Daoy (cell line): ENCODE measurements at regions not wholly inside any gene's neighbourhood (a gene's known extent, or its start where the extent isn't known, plus 50 kb on each side); places are given as distances from the start of the nearest gene placed in this dataset.
A peak's percentile ranks its signal among the peaks of the same experiment; 100 is the strongest.

Source experiments
- DNase-seq: peaks from one replicate; pipeline ENCODE4 v3.0.0-alpha.2; 2015; ENCODE audit warnings: low read depth

DNA sequence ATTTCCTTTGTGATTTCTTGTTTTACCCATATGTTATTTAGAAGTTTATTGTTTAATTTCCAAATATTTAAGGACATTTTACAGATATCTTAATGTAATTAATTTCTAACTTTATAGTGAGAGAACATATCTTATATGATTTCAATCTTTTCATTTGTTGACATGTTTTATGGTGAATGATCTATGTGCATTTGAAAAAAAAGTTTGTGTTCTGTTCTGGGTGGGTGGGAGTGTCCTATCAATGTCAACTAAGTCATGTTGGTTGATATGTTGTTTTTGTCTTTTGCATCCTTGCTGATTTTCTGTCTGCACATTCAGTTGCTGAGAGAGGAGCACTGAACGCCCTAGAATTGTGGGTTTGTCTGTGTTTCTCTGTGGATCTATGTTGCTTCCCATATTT, 50.3 kb upstream of the CBFA2T3 start:
- no peak for DNase-seq

GRCh38 chr16:89031715-89032659, 55.0 kb upstream of the CBFA2T3 start:
- no peak for DNase-seq

DNA sequence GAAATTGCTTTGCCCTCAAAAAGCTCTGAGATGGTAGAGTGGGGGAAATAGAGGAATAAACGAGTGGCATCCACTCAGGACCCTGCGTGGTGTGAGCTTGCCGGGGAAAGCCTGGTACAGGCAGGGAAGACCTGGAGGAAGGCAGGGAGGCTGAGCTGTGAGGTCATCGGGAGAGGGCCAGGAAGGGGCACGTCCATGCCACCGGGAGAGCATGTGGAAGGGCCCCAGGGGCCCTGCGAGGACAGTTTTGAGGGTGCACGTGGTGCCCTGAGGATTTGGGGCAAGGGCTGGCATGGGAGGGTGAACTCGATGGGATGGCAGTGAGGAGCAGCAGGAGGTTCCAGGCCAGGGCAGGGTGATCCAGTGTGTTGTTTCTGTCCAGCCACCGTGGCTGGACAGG, 56.3 kb upstream of the CBFA2T3 start:
- no peak for DNase-seq

- DNase-seq = no peak
Measured at GRCh38 chr16:89033796-89034572, 57.0 kb upstream of the CBFA2T3 start.

- no peak for DNase-seq
Measured at GRCh38 chr16:89034573-89034961, 57.6 kb upstream of the CBFA2T3 start.

DNA sequence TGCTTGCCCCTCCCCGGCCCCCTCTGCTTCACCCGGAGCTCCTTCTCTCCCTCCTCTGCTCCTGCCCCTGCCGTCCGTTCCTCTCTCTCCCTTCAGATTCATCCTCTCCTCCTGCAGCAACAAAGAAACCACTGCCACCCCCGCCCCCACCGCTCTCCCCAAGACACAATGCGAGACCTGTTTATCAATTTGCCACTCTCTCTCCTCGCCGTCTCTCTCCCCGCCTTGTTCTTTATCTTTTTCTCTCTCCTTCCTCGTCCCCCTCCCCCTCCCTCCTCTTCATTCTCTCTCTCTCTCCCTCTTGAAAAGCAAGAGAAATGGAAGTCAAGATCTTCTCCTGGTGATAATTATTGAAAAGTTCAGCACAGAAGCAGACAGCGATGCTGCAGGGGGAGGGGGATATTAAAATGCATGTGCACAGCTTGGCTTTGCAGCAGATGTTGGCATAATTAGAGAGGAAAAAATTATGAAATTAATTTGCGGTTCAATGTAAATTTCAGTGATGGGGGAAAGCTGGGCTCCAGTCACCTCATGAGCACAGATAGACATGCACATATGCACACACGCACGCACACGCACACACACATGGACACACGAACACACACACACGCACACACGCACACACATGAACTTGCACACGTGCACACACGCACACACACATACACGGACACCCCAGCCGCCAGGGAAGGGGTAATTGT, 58.1 kb upstream of the CBFA2T3 start:
- no peak for DNase-seq

DNA sequence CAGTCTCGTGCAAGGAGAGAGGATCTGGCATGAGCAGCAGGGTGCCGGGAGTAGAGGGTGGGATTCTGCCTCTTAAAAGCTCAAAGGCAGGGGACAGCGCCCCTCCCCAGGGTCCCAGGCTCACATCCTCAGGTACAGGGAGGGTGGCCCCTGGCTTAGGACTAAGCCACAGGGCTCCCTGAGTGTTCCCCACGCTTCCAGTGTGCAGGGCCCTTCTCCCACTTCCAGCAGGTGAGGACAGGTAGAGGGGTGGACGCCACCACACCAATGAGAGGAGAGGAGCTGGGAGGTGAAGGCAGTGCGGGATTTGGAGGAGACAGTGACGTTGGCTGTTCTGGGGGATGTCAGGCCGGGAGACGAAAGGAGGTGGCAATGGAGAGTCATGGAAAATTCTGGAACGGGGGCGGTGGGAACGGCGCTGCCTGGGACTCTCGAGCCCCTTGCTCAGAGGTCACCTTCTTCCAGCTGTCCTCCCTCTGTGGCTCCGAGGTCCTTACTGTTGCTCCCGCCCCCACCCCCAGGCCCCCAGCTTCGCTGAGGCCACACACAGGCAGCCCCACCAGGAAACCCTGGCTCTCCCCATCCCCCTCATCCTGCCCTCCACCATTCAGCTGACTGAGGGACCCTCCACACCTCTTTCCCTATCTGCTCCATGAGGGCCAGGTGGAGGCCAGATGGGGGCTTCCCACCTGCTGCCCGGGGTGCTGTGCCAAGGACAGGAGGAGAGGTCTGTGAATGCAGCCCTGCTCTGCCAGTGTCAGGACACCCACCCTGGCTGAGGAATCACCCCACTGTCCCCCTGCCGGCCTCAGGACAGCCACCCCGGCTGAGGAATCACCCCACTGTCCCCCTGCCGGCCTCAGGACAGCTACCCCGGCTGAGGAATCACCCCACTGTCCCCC, 57.7 kb upstream of the ACSF3 start:
- no peak for DNase-seq

DNA sequence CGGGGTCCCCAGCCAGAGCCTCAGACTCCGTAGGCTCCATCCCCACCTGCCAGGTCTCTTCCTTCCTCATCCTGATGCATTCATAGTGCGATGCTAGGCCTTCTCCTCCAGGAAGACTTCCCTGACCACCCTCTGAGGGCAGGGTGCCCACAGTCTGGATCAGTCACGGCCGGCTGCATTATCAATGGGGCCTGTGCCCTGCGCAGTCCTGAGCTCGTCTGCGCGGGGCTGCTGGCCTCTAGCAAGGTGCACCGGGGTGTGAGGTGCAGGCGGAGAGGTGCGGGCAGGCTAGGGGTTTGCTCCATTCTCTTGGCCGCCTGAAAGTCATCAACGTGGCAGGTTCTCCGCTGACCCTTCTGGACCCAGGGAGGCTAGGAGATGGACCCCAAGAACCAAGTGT, 56.9 kb upstream of the ACSF3 start:
- no peak for DNase-seq

GRCh38 chr16:89037261-89038152, 56.1 kb upstream of the ACSF3 start:
- DNase-seq = peak; percentile 41

GRCh38 chr16:89038221-89038721, 55.4 kb upstream of the ACSF3 start:
- no peak for DNase-seq

DNA sequence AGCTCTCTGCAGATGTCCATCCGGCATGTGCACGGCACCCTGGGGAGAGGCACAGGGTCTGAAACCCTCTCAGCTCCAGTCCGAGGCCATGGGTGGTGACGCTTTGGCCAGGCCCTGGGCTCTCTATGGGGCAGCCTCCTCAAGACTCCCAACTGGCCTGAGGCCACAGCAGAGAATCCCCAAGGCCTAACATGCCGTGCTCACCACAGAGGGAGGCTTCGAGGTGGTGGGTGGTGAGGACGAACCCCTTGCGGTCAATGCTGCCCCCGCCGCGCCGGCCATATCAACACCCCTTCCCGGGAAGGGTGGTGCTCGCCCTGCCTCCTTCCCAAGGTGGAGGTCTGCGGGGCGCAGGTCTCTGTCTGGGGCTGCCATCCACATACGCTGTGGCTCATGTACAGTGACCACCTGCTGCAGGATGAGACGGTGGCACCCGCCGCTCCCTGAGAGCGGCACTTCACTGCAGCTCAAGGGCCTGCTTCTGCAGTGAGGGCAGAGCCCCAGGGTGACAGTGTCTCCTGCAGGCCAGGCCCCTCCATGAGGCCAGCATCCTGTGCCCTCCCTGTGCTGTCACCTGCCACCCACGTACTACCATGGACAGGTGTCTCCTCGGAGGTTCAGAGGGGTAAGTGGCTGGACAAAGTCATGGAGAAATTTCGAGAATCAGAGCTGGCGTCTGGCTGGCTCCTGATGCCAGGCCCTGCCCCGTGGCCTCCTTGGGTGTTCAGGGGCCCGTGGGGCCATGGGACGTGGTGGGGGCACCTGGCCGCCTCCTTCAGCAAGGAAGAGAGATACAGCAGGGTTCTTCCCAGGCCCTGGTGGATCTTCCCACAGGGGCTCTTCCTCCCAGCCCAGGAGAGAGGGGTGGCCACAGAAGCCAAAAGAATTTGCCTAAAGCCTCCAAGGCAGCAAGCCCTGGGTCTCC, 54.6 kb upstream of the ACSF3 start:
- DNase-seq = no peak

- DNase-seq = no peak
Measured at GRCh38 chr16:89039756-89040155, 53.9 kb upstream of the ACSF3 start.

- DNase-seq = no peak
Measured at GRCh38 chr16:89040391-89040790, 53.3 kb upstream of the ACSF3 start.

DNA sequence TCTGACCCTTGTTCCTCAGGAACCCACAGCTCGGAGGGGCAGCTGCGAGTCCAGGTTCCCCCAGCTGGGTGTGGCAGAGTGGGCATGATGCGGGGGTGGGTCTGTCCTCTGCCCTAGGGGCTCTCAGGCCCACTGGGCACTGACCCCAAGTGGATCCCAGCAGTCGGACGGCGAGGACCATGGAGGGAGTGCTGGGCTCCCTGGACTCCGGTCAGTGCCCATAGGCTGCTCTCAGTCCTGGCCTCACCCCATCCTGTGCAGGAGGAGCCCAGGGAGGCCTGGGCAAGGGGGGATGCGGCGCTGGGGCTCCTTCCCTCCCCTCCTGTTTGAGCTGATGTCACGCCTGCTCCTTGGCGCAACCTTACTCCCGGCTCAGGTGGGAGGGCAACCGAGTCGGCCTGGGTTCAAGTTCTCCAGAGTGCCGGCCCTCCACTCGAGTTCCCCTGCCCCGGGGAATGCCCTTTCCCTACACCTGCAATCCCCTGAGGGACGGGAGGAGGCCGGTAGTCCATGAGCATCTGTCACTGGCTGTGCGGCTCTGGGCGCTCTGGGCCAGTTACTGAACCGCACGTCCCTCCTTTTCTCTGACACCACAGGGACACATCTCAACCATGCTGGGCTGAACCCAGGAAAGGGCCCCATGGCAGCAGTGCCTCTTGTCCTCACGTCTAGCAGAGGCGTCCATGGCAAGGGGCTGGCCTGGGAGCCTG, 52.6 kb upstream of the ACSF3 start:
- no peak for DNase-seq

DNA sequence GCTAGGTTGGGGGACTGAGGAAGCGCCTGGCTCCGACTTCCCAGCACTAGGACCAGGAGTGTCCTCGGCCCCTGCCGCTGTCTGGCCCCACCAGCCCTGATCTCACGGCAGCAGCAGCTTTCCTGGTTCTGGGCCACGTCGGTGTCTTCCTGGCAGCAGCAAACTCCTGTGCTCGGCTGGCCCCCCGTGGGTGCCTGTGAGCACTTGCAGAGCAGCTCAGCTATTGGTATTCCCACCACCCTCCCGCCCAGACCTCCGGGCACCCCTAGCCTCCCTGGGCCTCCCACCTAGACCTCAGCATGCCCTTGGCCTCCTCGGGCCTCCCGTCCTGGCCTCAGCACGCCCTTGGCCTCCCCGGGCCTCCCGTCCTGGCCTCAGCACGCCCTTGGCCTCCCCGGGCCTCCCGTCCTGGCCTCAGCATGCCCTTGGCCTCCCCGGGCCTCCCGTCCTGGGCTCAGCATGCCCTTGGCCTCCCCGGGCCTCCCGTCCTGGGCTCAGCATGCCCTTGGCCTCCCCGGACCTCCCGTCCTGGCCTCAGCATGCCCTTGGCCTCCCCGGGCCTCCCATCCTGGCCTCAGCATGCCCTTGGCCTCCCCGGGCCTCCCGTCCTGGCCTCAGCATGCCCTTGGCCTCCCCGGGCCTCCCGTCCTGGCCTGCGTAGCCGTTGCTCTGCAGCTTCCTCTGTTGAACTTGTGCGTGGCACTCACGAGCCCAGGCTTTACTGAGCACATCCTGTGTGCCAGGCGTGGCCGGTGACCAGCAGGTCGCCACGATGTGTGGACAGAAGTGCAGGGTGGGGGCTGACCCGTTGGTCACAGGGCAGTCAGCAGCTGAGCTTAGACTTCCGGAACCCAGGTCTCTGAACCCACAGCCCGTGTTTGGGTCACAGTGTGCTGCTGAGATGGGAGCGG, 51.8 kb upstream of the ACSF3 start:
- DNase-seq = no peak

GRCh38 chr16:89042711-89043551, 50.7 kb upstream of the ACSF3 start:
- no peak for DNase-seq
